Heart right ventricle (tissue), 16 donors: ENCODE measurements at regions not wholly inside any gene's neighbourhood (a gene's known extent, or its start where the extent isn't known, plus 50 kb on each side); places are given as distances from the start of the nearest gene placed in this dataset.
A peak's percentile ranks its signal among the peaks of the same experiment; 100 is the strongest.
"Not testable (repeated sequence)": the region's sequence is repeated elsewhere in the genome, so short reads cannot be mapped to it uniquely, and the experiment has no call there.

Experiments used
- ATAC-seq, 8 donors: fragments of 200-7000 bp; cut with Tn5 transposase; one replicate each; pipeline ENCODE4 v1.9.1; 2020; ENCODE audit warnings: mild to moderate bottlenecking in 8 of 8, moderate library complexity in 8 of 8, moderate number of reproducible peaks in 1 of 8
- DNase-seq, 2 donors: peaks; one replicate each; pipeline ENCODE4 v3.0.0-alpha.2; 2020
- H3K27ac ChIP-seq, 10 donors: fragments of 200-600 bp; sonication (generic) in 2 of 10; one replicate each; pipeline versions ENCODE4 v1.5.0 to v1.8.0; 2020 to 2022; ENCODE audit warnings: mild to moderate bottlenecking in 3 of 10
- H3K27me3 ChIP-seq, 7 donors: fragments of 200-600 bp; one replicate each; pipeline ENCODE4 v1.8.0; 2021 to 2022; ENCODE audit warnings: mild to moderate bottlenecking in 2 of 7
- H3K36me3 ChIP-seq, 9 donors: fragments of 200-600 bp; sonication (generic) in 1 of 9; one replicate each; pipeline versions ENCODE4 v1.5.0 to v1.8.0; 2020 to 2022; ENCODE audit warnings: mild to moderate bottlenecking in 2 of 9
- H3K4me1 ChIP-seq, 9 donors: fragments of 200-600 bp; sonication (generic) in 1 of 9; one replicate each; pipeline versions ENCODE4 v1.5.0 to v1.8.0; 2020 to 2022; ENCODE audit warnings: mild to moderate bottlenecking in 4 of 9
- H3K4me3 ChIP-seq, 10 donors: fragments of 200-600 bp; sonication (generic) in 2 of 10; one replicate each; pipeline versions ENCODE4 v1.5.0 to v1.8.0; 2020 to 2022; ENCODE audit warnings: mild to moderate bottlenecking in 7 of 10, moderate library complexity in 2 of 10
- H3K9me3 ChIP-seq, 11 donors: fragments of 200-600 bp in 10 of 11; sonication (generic) in 2 of 11; one replicate each; pipeline versions ENCODE4 v1.5.0 to v1.8.0; 2013 to 2022; ENCODE audit warnings: mild to moderate bottlenecking in 2 of 11, control low read depth in 1 of 11, moderate library complexity in 1 of 11
- whole genome bisulfite sequencing, 2 donors: extraction: QIAGEN DNeasy Blood & Tissue Kit; methylation state at CpG; one replicate each; pipeline ENCODE4 v1.1.7; 2013; ENCODE audit warnings: inconsistent platforms in 1 of 2; 5-methylcytosine and 5-hydroxymethylcytosine counted together
- intact Hi-C, 10 donors: fragments of 100-400 bp; cut with DNase I; formaldehyde crosslinking; loops; one replicate each; pipeline versions ENCODE4 v1.11.1 to v1.14.2; 2022
- TF ChIP-seq, protein P1 (sequence below), 9 donors: fragments of 200-600 bp; sonication (generic) in 2 of 9; IDR thresholded peaks; one replicate each; pipeline versions ENCODE4 v1.5.0 to v1.8.0; 2021 to 2022; ENCODE audit warnings: antibody characterized with exemption in 9 of 9, mild to moderate bottlenecking in 5 of 9, moderate library complexity in 1 of 9
- donor health status: Arrhythmogenic right ventricular cardiomyopathy.
- donor health status: ischemic (EF 13 %, LVEDD 7.1; RV severe dilation, severe dysfunction).
- donor health status: healthy with polysubstance abuse.
- donor health status: DM: no; HTN: yes; CAD: no.
- donor health status: DM: no; HTN: no; CAD: no.
- donor health status: ischemic (EF 25% LVEDD 6.9; RV normal size, moderate dysfunction).
- donor health status: ischemic (EF 25% LVEDD 5.7; RV mildly dilated, moderate dysfunction).
- donor health status: healthy.
- donor health status: DM: yes; HTN: yes; CAD: no.
- donor health status: Ischemic cardiomyopathy.
- donor health status: ischemic (EF 35%, LVEDD 5.7; RV mildly dilated, moderate dysfunction).
- donor health status: nonischemic (EF 11% LVEDD 7.7; RV severe dilation, severe dysfunction).
- donor health status: DM: yes; HTN: yes; CAD: no.
- donor health status: PGD.
- donor health status: ischemic (EF 29% LVEDD 5.4; RV normal size, mild dysfunction).
- donor health status: nonischemic (EF 23%, LVEDD 6.1; RV moderate dilation, normal function).

DNA sequence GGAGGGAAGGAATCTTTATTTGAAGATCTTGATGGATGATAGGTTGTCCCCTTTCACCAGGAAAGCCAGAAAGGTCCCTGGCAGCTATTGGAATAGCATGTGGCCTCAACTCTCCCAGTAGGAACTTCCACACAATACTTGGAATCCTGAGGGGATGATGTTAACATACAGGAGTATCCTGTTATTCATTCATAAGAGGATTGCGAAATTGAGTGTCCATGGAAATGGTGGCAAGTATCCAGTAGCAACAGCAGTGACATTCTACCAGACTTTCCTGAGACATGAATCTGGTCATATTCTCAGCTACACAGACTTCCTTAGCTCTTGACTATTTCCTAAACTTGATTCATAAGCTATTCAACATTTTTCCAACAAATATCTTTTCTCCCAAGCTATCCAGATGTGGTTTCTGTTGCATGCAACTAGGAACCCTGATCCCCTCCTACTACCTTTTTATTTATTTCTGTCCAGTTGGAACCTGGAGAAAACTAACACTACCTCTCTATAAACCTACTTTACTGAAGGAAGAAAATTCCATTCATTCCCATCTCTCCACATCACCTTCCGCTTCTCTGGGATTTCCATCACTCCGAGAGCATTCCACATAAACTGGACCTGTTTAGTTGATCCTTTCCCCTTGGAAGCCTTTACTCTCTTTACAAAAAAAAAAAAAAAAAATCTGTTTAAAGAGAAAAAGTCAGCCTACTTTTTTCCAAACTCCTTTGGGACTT is 101.8 kb downstream of the ANXA5 start:
- intact Hi-C loops = loop anchor here in 1 of 10 donors (5.0 kb wide), 1 partner anchor 57 kb away; no protein-coding TSS in a partner anchor
- Histone ChIP-seq H3K9me3 (peaks cover 0 to 8% (median 0%) of the 10 kb centered on the region in 11 donors), H3K36me3 (no peaks in the 10 kb centered on the region), H3K27me3 (no peaks in the 10 kb centered on the region), H3K4me3 (no peak overlapping the region), H3K4me1 (peaks cover 0 to 30% (median 4%) of the 10 kb centered on the region in 9 donors), H3K27ac (peak overlapping the region; percentile 47 to 85 (median 73))
- TF ChIP-seq, protein P1, sequence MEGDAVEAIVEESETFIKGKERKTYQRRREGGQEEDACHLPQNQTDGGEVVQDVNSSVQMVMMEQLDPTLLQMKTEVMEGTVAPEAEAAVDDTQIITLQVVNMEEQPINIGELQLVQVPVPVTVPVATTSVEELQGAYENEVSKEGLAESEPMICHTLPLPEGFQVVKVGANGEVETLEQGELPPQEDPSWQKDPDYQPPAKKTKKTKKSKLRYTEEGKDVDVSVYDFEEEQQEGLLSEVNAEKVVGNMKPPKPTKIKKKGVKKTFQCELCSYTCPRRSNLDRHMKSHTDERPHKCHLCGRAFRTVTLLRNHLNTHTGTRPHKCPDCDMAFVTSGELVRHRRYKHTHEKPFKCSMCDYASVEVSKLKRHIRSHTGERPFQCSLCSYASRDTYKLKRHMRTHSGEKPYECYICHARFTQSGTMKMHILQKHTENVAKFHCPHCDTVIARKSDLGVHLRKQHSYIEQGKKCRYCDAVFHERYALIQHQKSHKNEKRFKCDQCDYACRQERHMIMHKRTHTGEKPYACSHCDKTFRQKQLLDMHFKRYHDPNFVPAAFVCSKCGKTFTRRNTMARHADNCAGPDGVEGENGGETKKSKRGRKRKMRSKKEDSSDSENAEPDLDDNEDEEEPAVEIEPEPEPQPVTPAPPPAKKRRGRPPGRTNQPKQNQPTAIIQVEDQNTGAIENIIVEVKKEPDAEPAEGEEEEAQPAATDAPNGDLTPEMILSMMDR (IDR thresholded peaks at IDR 0.05) = no peak
- ATAC-seq = peak; percentile 90 to 97 (median 94)
- peak in 1 of 2 donors; percentile 57 for DNase-seq
- 43 to 60% methylated on average over 3 of the region's 3 CpGs for WGBS, 2 donors

GRCh38 chr4:121593760-121594159 is 103.0 kb downstream of the ANXA5 start:
- no peaks in the 10 kb centered on the region for H3K27me3 ChIP-seq
- peaks cover 0 to 8% (median 0%) of the 10 kb centered on the region in 11 donors for H3K9me3 ChIP-seq
- DNase-seq (no peak), ATAC-seq (no peak)
- no peaks in the 10 kb centered on the region for H3K36me3 ChIP-seq
- H3K27ac ChIP-seq = peak overlapping the region in 1 of 10 donors; percentile 76
- TF ChIP-seq, protein P1 (IDR thresholded peaks at IDR 0.05) = no peak
- H3K4me1 ChIP-seq = peaks cover 0 to 20% (median 4%) of the 10 kb centered on the region in 9 donors
- no peak overlapping the region for H3K4me3 ChIP-seq
- intact Hi-C loops = no loop called here

DNA sequence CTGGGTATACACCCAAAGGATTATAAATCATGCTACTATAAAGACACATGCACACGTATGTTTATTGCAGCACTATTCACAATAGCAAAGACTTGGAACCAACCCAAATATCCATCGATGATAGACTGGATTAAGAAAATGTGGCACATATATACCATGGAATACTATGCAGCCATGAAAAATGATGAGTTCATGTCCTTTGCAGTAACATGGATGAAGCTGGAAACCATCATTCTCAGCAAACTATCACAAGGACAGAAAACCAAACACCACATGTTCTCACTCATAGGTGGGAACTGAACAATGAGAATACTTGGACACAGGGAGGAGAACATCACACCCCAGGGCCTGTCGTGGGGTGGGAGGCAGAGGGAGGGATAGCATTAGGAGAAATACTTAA is 104.5 kb downstream of the ANXA5 start:
- H3K27ac ChIP-seq, ATAC-seq, H3K9me3 ChIP-seq, H3K4me3 ChIP-seq, H3K36me3 ChIP-seq, DNase-seq, H3K27me3 ChIP-seq, intact Hi-C loops: not testable (repeated sequence)
- 81 to 92% methylated on average over 3 of the region's 3 CpGs for WGBS, 2 donors
- H3K4me1 ChIP-seq = peaks cover 0 to 17% (median 4%) of the 10 kb centered on the region in 9 donors

DNA sequence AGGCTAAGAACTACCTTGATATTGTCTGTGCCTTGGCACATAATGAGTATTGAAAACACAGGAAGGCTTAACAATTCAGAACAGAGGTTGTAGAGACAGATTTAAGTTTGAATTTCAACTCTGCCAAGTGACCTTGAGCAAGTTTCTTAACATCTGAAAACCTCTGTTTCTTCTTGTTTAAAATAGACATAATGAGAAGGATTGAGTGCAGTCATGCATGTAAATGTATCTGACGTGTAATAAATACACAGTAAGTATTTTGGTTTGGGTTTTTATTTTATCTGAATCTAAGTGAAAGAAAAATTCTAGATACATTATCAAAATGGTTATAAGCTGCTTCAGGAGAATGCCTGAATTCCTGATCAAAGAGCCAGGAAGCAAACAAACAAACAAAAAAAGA is 111.9 kb downstream of the ANXA5 start:
- TF ChIP-seq, protein P1 (IDR thresholded peaks at IDR 0.05) = no peak
- H3K9me3 ChIP-seq = no peaks in the 10 kb centered on the region
- H3K36me3 ChIP-seq = no peaks in the 10 kb centered on the region
- DNase-seq (no peak), ATAC-seq (no peak)
- no peak overlapping the region for H3K27ac ChIP-seq
- H3K4me1 ChIP-seq = peaks cover 0 to 6% (median 0%) of the 10 kb centered on the region in 9 donors
- 78 to 79% methylated on average over 1 of the region's 1 CpG for WGBS, 2 donors
- no peaks in the 10 kb centered on the region for H3K27me3 ChIP-seq
- intact Hi-C loops = no loop called here
- no peak overlapping the region for H3K4me3 ChIP-seq

DNA sequence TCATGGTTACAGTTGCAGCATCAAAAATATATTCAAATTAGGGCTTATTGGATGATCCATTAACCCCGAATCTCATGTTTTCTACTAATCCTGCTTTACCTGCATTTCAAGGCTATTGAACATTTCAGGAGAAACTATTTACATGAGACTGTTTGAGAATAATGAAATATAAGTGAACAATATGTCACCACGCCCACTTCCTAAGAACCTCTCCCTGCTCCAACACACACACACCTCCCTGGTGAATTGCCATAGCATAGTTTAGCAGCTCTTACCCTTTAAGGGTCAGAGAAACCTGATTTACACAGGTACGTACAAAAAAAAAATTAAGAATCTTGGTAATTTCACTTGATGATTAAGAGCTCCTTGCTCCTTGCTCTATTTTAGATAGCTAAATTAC is 113.4 kb downstream of the ANXA5 start:
- no peaks in the 10 kb centered on the region for H3K36me3 ChIP-seq
- H3K9me3 ChIP-seq = no peaks in the 10 kb centered on the region
- no peak overlapping the region for H3K4me3 ChIP-seq
- DNase-seq (no peak), ATAC-seq (no peak)
- TF ChIP-seq, protein P1 (IDR thresholded peaks at IDR 0.05) = no peak
- intact Hi-C loops = no loop called here
- H3K27me3 ChIP-seq = no peaks in the 10 kb centered on the region
- WGBS, 2 donors = 84 to 90% methylated on average over 3 of the region's 3 CpGs
- no peak overlapping the region for H3K27ac ChIP-seq
- peaks cover 0 to 6% (median 0%) of the 10 kb centered on the region in 9 donors for H3K4me1 ChIP-seq
